ENCODE measurements at regions not wholly inside any gene's neighbourhood (a gene's known extent, or its start where the extent isn't known, plus 50 kb on each side); places are given as distances from the start of the nearest gene placed in this dataset.

DNA sequence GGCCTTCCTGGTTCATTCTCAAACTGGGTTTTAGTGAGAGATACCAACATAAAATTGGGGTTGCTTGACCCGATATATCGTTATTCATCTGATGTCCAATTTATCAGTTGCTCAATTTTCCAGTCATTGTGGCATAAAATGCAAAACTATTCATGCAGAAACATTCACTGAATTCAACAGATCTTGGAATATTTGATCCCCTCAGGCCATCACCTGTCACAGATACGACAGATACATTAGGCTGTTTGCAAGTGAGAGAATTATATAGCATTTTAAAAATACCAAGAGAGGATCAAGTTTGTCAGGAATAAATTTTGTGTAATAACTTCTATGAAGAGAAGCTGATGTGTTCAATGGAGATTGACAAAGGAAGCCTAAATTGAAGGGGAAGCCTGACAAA is 67.1 kb downstream of the MAP10 start:
- TF ChIP-seq SMC3 (IDR thresholded peaks at IDR 0.05; ENCODE audit: low read depth, low read length) (no peak), POLR2AphosphoS5 (IDR thresholded peaks at IDR 0.05; ENCODE audit: low read depth, low read length) (no peak), TAF1 (IDR thresholded peaks at IDR 0.05; ENCODE audit: borderline replicate concordance, low read depth, low read length) (no peak), JUND (IDR thresholded peaks at IDR 0.05) (no peak)
- TF ChIP-seq, protein P1, sequence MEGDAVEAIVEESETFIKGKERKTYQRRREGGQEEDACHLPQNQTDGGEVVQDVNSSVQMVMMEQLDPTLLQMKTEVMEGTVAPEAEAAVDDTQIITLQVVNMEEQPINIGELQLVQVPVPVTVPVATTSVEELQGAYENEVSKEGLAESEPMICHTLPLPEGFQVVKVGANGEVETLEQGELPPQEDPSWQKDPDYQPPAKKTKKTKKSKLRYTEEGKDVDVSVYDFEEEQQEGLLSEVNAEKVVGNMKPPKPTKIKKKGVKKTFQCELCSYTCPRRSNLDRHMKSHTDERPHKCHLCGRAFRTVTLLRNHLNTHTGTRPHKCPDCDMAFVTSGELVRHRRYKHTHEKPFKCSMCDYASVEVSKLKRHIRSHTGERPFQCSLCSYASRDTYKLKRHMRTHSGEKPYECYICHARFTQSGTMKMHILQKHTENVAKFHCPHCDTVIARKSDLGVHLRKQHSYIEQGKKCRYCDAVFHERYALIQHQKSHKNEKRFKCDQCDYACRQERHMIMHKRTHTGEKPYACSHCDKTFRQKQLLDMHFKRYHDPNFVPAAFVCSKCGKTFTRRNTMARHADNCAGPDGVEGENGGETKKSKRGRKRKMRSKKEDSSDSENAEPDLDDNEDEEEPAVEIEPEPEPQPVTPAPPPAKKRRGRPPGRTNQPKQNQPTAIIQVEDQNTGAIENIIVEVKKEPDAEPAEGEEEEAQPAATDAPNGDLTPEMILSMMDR (IDR thresholded peaks at IDR 0.05) = no peak
- TF ChIP-seq, protein P2, sequence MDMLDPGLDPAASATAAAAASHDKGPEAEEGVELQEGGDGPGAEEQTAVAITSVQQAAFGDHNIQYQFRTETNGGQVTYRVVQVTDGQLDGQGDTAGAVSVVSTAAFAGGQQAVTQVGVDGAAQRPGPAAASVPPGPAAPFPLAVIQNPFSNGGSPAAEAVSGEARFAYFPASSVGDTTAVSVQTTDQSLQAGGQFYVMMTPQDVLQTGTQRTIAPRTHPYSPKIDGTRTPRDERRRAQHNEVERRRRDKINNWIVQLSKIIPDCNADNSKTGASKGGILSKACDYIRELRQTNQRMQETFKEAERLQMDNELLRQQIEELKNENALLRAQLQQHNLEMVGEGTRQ (IDR thresholded peaks at IDR 0.05; ENCODE audit: borderline replicate concordance, low read depth, low read length) = no peak
- TF ChIP-seq, protein P3, sequence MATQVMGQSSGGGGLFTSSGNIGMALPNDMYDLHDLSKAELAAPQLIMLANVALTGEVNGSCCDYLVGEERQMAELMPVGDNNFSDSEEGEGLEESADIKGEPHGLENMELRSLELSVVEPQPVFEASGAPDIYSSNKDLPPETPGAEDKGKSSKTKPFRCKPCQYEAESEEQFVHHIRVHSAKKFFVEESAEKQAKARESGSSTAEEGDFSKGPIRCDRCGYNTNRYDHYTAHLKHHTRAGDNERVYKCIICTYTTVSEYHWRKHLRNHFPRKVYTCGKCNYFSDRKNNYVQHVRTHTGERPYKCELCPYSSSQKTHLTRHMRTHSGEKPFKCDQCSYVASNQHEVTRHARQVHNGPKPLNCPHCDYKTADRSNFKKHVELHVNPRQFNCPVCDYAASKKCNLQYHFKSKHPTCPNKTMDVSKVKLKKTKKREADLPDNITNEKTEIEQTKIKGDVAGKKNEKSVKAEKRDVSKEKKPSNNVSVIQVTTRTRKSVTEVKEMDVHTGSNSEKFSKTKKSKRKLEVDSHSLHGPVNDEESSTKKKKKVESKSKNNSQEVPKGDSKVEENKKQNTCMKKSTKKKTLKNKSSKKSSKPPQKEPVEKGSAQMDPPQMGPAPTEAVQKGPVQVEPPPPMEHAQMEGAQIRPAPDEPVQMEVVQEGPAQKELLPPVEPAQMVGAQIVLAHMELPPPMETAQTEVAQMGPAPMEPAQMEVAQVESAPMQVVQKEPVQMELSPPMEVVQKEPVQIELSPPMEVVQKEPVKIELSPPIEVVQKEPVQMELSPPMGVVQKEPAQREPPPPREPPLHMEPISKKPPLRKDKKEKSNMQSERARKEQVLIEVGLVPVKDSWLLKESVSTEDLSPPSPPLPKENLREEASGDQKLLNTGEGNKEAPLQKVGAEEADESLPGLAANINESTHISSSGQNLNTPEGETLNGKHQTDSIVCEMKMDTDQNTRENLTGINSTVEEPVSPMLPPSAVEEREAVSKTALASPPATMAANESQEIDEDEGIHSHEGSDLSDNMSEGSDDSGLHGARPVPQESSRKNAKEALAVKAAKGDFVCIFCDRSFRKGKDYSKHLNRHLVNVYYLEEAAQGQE (IDR thresholded peaks at IDR 0.05; ENCODE audit: low read depth, low read length) = no peak

All from SK-N-SH (cell line).